GM18951 (cell line): ENCODE measurements at regions not wholly inside any gene's neighbourhood (a gene's known extent, or its start where the extent isn't known, plus 50 kb on each side); places are given as distances from the start of the nearest gene placed in this dataset.

Experiments used
- POLR2A ChIP-seq: IDR thresholded peaks from 4 replicates; pipeline ENCODE4 v1.6.1; 2011; ENCODE audit warnings: mild to moderate bottlenecking; ENCODE audit not compliant: insufficient read length, insufficient read depth; ENCODE audit errors: extremely low read depth
- in situ Hi-C: fragments of 300-500 bp; cut with MboI; formaldehyde crosslinking; loops from one replicate; pipeline ENCODE4 v1.12.0; 2022; ENCODE audit warnings: low sequenced_read_pairs, mixed read lengths, inconsistent platforms; ENCODE audit not compliant: unreplicated experiment

DNA sequence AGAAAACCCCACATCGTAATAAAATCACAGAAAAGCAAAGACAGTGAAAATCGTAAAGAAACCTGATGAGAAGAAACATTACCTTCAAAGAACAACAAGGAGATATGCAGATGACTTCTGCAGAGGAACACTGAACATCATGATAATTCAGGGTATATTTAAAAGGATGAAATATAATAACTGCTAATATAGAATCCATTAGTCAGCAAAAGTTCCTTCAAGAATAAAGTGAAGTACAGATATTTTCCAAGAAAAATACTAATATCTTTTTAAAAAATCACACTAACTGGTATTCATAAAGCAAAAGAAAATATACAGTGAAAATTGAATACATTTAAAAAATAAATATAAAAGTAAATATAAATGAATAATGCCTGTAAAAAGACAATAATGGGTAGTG, 176.3 kb upstream of the VEGFC start:
- TF ChIP-seq POLR2A, result no peak
- in situ Hi-C loops, result no loop called here

DNA sequence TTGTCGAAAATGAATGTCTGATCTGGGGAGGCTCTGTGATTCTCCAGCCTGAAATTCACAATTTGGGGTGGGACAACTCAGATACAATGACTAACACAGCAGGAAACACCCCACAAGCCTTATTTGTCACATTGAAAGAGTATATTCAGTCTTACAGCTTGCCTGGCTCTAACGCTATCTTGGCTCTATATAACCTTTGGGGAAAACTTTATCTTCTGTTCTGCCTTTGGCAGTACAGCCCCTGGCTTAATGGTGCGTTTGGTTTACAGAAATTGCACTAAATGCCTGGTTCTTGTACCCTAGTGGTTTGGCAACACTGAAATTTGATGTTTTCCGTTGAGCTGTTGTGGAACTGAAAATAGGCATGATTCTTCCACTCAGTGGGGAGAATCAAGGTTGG, 178.1 kb upstream of the VEGFC start:
- in situ Hi-C loops, result no loop called here
- no peak for TF ChIP-seq POLR2A

DNA sequence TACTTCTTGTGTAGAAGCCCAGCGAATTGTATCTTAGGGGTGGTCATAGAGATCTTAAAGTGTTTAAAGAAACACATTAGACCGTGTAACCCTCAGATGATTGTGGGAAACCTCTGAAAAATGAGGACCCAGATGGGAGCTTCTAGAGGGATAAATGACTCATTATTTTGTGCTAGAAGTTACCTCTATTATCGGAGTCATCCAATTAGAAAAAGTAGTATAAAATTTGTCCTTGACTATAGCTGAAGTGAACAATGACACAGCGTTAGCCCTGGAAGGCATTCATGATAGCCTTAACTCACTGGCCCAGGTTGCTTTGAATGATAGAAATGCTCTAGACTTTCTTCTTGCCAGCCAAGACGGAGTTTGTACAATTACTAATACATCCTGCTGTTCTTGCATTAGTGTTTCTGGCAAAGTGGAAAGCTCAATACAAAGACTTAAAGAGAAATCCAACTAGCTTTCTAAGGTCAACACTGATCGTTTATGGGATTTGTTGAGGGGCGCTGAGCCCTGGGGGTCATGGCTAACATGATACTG, 178.9 kb upstream of the VEGFC start:
- TF ChIP-seq POLR2A, result no peak
- in situ Hi-C loops, result no loop called here

DNA sequence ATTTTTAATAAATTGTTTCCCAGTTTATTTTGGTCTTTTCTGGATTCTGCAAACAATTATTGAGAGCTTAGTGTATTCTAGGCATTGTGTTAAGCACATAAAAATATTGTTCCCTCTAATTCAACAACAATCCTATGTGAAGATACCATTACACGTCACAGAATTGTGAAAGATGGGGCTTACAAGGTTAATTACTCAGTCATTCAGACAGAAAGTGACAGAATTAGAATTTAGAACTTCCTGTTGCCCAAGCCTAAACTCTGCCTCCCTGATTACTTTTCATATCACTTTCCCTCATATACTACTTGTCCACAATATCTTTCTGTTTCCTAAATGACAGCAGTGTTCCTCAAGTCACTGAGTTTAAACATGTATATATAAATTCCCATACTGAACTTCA, 186.7 kb upstream of the VEGFC start:
- in situ Hi-C loops, result no loop called here
- TF ChIP-seq POLR2A, result no peak

DNA sequence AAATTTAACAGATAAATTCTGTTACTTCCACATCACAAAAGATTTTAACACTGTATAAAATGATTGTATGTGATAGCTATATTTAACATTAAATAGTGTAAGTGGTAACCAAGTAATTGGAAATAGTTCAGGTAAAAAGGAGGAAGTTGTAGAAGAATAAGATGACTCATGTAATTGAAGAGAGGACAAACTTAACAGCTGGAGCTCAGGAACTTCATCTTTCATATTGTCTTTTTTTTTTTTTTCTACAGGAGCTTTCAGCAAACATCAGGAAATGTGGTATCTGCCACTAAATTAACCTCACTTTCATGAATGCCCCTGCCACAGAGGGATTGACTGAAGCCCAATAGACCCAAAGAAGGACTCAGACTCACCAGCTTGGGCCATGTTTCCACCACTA, 188.4 kb upstream of the VEGFC start:
- no peak for TF ChIP-seq POLR2A
- in situ Hi-C loops, result no loop called here

DNA sequence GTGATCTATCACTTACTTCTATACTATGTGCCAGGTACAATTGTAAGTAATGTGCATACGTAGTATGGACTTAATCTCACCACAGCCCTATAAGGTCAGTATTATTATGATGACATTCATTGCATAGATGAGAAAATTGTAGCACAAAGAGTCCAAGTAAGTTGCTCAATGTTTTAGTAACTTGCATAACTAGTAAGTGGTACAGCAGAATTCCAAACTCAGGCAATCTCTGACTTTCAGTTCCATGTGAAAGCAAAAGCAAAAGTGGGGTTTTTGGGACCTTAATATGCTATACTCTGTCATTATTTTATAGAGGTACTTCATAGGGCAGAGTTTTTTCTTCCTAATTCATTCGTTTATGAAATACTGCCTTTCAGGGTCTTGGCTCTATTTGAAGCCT, 188.8 kb upstream of the VEGFC start:
- TF ChIP-seq POLR2A, result no peak
- in situ Hi-C loops, result no loop called here

DNA sequence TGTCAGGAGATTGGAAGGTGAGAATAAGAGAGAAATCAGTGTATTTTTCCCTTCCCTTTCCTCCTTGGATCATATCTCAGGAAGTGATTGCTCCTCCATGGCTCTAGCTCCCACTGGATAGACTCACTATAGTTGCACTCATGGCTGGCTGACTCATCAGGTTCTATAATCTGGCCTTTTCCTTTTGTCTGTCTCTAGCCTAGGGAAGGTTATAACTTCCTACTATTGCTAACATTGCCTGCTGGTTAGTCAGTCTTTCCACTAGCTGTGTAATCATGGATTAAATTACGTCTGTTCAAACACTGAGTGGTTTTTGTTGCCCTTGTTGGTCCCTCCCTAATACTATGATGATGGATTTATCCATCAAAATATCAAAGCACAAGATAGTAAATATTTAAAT, 195.5 kb upstream of the VEGFC start:
- in situ Hi-C loops, result no loop called here
- no peak for TF ChIP-seq POLR2A

DNA sequence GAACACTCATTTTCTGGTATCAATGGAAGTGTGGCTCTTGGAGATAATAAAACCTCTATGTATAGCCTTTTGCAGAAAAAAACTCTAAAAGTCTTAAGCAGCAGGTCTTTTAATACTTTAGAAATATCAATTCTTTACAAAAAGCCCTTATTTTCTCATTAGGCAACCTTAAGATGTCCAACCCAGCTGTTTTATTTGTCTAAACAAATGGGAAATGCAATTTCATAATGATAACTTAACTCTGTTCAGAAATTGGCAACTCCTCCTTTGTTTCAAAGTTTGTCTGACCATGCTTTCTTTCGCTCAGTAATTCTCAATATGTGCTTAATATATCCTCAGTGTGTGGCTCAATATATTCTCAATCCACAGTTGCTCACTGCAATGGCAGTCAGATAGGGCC, 196.5 kb upstream of the VEGFC start:
- no peak for TF ChIP-seq POLR2A
- in situ Hi-C loops, result no loop called here

DNA sequence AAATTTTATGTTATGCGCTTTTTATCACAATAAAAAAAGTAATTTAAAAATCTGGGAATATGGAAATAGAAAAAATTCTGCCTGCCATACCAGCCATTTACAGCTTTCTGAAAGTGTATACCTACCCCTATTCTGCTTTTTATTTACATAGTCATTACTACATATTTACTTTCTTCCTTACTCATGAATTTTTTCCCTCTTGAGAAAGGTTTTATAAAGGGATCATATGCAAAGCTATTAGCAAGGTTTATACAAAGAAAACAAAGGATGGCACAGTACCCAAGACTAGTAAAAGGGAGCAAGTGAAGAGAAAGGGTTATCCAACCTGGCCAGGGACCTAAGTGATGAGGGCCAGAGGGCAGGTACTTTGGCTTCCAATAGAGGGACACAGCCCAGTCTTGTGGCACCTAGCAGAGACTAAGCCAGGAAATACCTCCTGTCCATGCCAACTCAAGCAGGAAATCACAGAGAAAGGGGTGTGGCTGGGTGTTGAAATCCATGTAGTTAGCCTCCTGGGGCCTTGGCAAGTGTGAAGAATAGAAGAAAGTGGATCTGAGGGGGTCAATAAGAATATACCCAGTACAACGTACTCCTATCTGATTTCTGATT, 207.3 kb upstream of the VEGFC start:
- TF ChIP-seq POLR2A, result no peak
- in situ Hi-C loops, result no loop called here

DNA sequence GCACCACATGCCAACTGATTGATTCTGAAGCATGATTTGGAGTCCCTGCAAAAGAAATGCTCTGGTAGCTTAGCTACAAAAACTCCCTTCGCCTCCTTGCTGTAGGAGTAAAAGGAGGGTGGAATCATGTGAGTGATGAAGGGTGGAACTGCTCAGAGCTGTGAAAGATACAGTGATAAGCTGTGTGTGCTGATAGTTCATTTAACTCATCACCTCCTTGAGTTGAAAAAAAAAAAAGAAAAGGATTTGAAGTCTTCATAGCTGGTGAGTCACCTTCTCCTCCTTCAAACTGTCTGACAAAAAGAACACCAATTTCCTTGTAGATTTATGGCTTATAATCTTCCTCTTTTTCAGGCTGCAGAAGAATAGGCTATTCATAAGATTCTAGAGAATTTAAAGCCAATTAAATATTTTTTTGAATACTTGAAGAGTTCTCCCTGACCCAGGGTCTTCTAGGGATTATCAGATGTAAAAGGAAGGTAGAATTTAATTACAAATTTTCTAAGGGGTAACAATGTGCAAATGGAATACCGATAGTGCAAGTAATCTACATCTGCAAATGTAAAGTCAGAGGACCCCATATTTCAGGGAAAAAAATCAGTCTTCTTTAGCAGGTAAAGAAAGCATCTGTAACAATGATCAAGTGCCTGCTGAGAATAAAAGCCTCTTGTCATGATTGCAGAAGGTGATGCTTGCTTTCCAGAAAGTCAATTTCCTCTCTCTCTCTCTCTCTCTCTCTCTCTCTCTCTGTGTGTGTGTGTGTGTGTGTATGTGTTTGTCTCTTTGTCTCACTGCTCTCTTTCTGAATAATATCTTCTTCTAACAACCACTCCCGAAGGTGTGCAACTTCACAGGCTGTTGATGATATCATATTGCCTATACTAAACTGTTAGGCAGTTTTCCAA, 208.8 kb upstream of the VEGFC start:
- in situ Hi-C loops, result no loop called here
- no peak for TF ChIP-seq POLR2A

DNA sequence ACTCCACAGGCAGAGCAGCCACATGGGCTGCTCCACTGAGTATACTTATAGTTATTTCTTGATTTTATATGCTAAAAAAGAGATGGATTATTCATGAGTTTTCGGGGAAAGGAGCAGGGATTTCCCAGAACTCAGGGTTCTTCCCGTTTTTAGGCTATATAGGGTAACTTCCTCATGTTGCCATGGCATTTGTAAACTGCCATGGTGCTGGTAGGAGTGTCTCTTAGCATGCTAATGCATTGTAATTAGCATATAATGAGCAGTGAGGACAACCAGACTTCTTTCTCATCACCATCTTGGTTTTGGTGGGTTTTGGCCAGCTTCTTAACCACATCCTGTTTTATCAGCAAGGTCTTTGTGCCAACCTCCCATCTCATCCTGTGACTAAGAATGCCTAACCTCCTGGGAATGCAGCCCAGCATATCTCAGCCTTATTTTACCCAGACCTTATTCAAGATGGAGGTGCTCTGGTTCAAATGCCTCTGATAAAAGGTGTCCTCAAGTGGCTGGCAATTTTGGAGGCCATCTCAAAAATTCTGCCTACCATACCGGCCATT, 213.0 kb upstream of the VEGFC start:
- in situ Hi-C loops, result no loop called here
- no peak for TF ChIP-seq POLR2A

DNA sequence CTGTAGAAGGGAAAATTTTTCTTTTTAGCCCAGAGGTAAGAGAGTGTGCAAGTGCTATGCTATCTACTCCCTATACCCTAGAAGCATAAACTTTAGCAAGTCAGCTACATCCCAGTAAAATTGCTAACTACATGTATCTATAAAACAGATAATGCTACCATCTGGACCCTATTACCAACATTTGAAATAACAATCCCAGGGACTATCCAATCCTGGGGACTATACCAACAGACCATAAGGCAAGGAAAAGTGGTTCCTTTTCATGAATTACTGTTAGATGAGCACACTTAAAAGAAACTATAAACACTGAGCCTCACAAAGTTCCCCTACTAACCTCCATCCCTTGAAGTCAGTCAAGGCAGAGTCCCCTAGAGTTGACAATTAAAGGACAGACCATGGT, 213.6 kb upstream of the VEGFC start:
- in situ Hi-C loops, result no loop called here
- no peak for TF ChIP-seq POLR2A

DNA sequence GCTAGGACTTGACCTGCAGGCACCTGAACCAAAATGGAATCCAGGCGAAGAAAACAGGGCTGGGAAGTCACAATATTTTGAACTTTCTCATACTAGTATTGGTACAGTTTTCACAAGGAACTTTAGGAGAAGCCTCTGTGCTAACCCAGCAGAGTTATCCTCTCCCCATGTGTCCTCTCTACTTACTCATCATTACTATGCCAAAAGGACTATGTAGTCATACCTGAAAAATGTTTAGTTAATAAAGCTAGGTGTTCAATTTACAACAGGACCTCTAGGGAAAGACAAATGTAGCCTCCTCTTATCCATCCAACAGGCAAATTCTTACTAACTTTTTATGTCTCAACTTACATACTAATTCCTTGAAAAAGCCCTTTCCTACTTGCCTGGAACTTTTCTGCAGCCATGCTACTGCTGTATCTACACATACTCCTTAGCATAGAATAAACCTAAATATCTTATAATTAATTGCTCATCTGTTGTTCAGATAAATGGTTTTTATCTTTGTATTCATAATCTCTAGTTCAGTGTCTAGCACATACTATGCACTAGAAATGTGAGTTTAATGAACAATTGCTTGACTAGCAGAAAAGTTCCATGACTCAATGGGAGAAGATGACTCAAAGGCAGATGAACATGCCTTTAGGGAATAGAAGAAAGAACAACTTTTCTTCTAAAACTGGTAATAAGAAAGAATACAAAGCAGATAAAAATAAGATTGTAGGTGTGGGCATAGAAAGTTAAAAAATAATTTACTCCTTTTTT, 215.5 kb upstream of the VEGFC start:
- no peak for TF ChIP-seq POLR2A
- in situ Hi-C loops, result no loop called here

DNA sequence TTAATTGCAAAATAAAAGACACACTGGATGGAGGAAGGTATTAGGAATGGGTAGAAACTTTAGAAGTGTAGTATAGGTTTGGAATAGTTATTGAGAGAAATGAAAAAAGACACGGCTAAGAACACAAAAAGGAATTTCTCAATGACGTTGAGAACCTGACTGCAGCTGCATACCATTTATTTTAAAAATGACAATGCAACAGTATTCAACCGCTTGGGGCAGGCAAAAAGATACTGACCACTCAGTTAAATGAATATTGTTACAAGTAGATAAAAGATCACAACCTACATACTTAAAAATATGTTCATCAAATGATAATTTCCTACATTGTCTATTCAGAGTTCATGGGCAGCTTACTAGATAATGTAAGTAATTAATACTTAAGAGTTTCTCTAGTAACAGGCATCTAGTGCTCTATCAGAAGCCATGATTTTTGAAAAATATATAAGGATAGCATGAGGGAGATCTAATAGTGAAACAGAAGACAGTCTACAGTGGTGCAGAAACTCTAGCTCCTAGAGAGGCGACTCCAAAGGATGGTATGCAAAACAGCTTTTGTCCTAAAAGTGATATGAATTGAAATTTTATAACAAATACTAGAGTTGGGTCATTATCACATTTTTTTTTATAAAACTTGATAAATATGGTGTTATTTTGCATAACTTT, 216.2 kb upstream of the VEGFC start:
- TF ChIP-seq POLR2A, result no peak
- in situ Hi-C loops, result no loop called here
